GM12872 (cell line): ENCODE measurements at regions not wholly inside any gene's neighbourhood (a gene's known extent, or its start where the extent isn't known, plus 50 kb on each side); places are given as distances from the start of the nearest gene placed in this dataset.
A peak's percentile ranks its signal among the peaks of the same experiment; 100 is the strongest.

ENCODE experiments used
- TF ChIP-seq, protein P1 (sequence below): IDR thresholded peaks from 3 replicates; pipeline ENCODE4 v1.5.1; 2011; ENCODE audit warnings: low read depth, mild to moderate bottlenecking, low read length, moderate library complexity; ENCODE audit not compliant: insufficient read depth

DNA sequence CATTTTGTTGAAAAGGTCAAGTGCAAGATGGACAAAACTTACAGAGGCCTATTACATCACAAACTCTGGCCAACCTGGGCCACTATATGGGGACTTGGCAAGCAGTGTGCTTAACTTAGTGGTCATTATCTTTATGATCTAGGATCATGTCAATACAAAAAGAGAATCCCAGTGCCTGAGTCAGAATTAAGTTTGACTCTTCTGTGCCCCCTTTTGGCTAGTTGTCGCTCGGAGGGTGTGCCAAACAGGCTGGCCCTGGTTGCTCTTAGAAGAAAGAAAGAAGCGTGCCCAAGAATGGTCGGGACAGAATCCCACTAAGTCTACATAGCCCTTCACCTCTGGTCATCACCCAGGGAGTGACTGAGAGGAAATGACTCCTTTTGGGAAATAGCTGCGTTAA lies 100.1 kb downstream of the EIF4E start:
- TF ChIP-seq, protein P1, sequence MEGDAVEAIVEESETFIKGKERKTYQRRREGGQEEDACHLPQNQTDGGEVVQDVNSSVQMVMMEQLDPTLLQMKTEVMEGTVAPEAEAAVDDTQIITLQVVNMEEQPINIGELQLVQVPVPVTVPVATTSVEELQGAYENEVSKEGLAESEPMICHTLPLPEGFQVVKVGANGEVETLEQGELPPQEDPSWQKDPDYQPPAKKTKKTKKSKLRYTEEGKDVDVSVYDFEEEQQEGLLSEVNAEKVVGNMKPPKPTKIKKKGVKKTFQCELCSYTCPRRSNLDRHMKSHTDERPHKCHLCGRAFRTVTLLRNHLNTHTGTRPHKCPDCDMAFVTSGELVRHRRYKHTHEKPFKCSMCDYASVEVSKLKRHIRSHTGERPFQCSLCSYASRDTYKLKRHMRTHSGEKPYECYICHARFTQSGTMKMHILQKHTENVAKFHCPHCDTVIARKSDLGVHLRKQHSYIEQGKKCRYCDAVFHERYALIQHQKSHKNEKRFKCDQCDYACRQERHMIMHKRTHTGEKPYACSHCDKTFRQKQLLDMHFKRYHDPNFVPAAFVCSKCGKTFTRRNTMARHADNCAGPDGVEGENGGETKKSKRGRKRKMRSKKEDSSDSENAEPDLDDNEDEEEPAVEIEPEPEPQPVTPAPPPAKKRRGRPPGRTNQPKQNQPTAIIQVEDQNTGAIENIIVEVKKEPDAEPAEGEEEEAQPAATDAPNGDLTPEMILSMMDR: peak; percentile 28; the same call in 2 of the 3 replicates

DNA sequence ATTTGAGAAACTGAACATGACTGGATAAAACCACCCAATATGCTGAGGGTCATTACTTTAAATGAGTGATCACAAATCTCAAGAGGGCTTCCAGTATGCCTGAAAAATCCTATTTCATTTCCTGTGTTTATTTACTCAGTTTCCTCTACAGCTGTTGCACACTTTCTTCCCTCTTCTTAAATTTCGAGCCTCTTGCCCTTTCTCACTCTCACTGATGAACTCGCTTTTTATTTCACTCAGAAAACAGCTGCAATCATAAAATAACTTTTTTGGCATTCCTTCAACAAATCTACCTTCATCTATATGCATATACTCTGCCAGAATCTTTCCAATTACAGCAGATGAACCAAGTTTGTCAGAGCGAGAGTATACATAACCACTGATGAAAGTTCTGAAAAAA lies 101.3 kb downstream of the EIF4E start:
- TF ChIP-seq, protein P1: no peak

GRCh38 chr4:98822144-98822543 lies 106.8 kb downstream of the EIF4E start:
- TF ChIP-seq, protein P1: no peak

DNA sequence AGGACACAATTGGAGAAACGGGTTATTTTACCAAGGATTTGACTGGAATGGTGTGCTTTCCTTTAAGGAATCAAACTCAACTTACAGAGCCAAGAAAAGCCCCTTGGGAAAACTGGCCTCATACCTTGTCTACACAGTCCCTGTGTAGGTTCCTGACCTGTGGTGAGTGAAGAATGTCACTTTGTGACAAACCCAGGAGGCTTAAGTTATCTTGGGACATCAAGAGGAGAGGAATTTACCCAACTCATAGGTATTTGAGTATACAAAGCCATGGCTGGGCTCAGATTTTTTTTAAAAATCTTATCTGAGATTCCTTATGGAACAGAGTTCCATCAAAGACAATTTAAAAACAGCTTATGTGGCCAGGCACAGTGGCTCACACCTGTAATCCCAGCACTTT lies 112.1 kb downstream of the EIF4E start:
- TF ChIP-seq, protein P1: no peak

GRCh38 chr4:98816386-98816785 lies 112.5 kb downstream of the EIF4E start:
- TF ChIP-seq, protein P1: no peak

DNA sequence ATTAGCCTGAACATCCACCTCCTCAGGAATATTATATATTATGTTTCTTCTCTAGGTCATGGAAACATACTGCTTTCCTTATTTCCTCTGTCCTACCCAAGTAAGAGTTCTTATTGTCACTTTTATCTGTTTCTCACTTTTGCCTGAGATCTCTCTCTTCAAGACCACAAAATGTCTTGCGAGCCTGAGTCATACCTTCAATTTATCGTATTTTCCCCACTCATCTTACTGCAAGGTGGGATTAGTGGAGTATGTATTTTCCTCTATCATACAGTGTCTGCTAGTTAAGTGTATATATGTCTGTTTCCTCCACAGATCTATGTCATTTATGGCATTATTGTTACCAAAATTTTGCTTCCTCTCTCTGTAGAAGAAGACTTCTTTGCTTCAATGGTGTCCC lies 124.5 kb downstream of the EIF4E start:
- TF ChIP-seq, protein P1: no peak

GRCh38 chr4:98803251-98803650 lies 125.7 kb downstream of the EIF4E start:
- TF ChIP-seq, protein P1: no peak

DNA sequence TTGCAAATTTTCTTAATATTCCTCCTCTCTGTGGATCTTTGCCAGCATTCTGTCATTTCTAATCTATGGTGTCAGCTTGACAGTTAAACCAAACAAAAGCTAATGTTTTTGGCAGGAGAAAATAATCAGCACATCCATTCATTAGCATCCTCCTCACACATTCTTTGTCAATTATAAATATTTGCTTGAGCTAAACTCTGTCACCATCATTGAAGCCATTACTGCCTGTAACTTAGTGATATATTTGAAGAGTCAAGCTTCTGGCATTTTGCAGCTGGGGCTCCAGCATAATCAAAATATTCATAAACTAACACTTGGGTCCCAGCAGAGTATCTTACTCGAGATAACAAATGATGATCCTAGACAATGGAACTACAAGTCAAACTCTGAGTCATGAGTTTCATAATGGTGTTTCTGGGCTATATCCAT lies 126.1 kb downstream of the EIF4E start:
- TF ChIP-seq, protein P1: no peak
